ENCODE measurements at regions not wholly inside any gene's neighbourhood (a gene's known extent, or its start where the extent isn't known, plus 50 kb on each side); places are given as distances from the start of the nearest gene placed in this dataset.

DNA sequence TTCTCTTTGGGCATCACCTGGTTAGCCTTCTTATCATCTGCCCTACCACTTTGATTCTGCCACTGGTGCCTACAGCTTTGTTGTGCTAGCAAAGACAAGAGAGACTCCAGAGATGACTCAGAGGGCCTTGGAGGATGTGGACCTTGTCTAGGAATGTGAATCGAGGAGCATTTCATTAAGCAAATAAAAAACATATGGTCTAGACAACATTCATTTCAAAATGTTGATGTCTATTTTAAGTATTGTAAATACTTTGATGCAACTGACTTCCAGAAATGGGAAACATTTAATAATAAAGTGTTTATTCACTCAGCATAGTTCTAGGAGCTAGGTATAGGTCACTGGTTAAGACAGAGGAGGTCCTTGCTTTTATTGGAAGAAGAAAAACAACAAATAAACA, 195.5 kb downstream of the CDCA7 start:
- H3K9me3 ChIP-seq (ENCODE audit: control insufficient read depth, insufficient read depth, low read length) = no peaks in the 10 kb centered on the region
- H3F3A ChIP-seq (ENCODE audit: control insufficient read depth, insufficient read depth) = no peaks in the 10 kb centered on the region
- no peaks in the 10 kb centered on the region for H3K9me2 ChIP-seq (replicated peaks; ENCODE audit: control insufficient read depth, low read length)
- H3K4me3 ChIP-seq (ENCODE audit: low read length) = no peak overlapping the region
- no peak overlapping the region for H3K27ac ChIP-seq (ENCODE audit: low read depth, low read length)
- no peaks in the 10 kb centered on the region for H4K20me1 ChIP-seq (ENCODE audit: control insufficient read depth, insufficient read depth, low read depth, low read length)
- H3K27me3 ChIP-seq (ENCODE audit: control insufficient read depth, low read length) = no peaks in the 10 kb centered on the region; the same call in 1 of the 2 replicates
- H3K4me1 ChIP-seq (ENCODE audit: control insufficient read depth, low read length) = no peaks in the 10 kb centered on the region
- H3K36me3 ChIP-seq (ENCODE audit: control insufficient read depth, low read length) = no peaks in the 10 kb centered on the region
- no peaks in the 10 kb centered on the region for H3K79me2 ChIP-seq (ENCODE audit: control insufficient read depth, low read length)
- H3K4me2 ChIP-seq (ENCODE audit: low read length) = no peak overlapping the region
- TF ChIP-seq EZH2phosphoT487 (IDR thresholded peaks at IDR 0.05; ENCODE audit: borderline replicate concordance, low read length) = no peak
- TF ChIP-seq, protein P1, sequence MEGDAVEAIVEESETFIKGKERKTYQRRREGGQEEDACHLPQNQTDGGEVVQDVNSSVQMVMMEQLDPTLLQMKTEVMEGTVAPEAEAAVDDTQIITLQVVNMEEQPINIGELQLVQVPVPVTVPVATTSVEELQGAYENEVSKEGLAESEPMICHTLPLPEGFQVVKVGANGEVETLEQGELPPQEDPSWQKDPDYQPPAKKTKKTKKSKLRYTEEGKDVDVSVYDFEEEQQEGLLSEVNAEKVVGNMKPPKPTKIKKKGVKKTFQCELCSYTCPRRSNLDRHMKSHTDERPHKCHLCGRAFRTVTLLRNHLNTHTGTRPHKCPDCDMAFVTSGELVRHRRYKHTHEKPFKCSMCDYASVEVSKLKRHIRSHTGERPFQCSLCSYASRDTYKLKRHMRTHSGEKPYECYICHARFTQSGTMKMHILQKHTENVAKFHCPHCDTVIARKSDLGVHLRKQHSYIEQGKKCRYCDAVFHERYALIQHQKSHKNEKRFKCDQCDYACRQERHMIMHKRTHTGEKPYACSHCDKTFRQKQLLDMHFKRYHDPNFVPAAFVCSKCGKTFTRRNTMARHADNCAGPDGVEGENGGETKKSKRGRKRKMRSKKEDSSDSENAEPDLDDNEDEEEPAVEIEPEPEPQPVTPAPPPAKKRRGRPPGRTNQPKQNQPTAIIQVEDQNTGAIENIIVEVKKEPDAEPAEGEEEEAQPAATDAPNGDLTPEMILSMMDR (IDR thresholded peaks at IDR 0.05; ENCODE audit: low read depth, low read length, poor library complexity, severe bottlenecking) = no peak

DNA sequence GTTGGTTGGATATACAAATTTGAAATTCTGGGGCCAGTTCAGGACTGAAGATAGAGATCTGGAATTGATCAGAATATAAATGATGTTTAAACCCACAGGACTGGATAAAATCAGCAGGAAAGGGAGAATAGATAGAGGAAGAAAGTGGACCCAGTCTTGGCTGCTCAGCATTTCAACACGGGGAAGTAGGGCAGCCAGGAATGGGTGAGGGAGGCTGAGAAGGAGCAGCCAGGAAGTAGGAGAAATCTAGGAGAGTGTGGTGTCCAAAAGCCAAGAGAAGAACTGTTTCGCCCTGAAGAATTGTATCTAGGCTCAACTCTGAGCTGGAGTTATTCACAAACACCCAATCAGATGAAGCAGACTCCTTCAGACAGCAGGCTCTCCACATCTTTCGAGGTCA, 197.9 kb downstream of the CDCA7 start:
- no peaks in the 10 kb centered on the region for H3K9me3 ChIP-seq (ENCODE audit: control insufficient read depth, insufficient read depth, low read length)
- no peak for TF ChIP-seq EZH2phosphoT487 (IDR thresholded peaks at IDR 0.05; ENCODE audit: borderline replicate concordance, low read length)
- TF ChIP-seq, protein P1 (IDR thresholded peaks at IDR 0.05; ENCODE audit: low read depth, low read length, poor library complexity, severe bottlenecking) = no peak
- no peak overlapping the region for H3K4me3 ChIP-seq (ENCODE audit: low read length)
- H3K4me2 ChIP-seq (ENCODE audit: low read length) = no peak overlapping the region
- no peaks in the 10 kb centered on the region for H3K36me3 ChIP-seq (ENCODE audit: control insufficient read depth, low read length)
- no peak overlapping the region for H3K27ac ChIP-seq (ENCODE audit: low read depth, low read length)
- H3K4me1 ChIP-seq (ENCODE audit: control insufficient read depth, low read length) = no peaks in the 10 kb centered on the region
- H3K27me3 ChIP-seq (ENCODE audit: control insufficient read depth, low read length) = peaks cover 7% of the 10 kb centered on the region; the same call in 1 of the 2 replicates
- no peaks in the 10 kb centered on the region for H4K20me1 ChIP-seq (ENCODE audit: control insufficient read depth, insufficient read depth, low read depth, low read length)
- no peaks in the 10 kb centered on the region for H3K9me2 ChIP-seq (replicated peaks; ENCODE audit: control insufficient read depth, low read length)
- H3K79me2 ChIP-seq (ENCODE audit: control insufficient read depth, low read length) = no peaks in the 10 kb centered on the region
- H3F3A ChIP-seq (ENCODE audit: control insufficient read depth, insufficient read depth) = no peaks in the 10 kb centered on the region

DNA sequence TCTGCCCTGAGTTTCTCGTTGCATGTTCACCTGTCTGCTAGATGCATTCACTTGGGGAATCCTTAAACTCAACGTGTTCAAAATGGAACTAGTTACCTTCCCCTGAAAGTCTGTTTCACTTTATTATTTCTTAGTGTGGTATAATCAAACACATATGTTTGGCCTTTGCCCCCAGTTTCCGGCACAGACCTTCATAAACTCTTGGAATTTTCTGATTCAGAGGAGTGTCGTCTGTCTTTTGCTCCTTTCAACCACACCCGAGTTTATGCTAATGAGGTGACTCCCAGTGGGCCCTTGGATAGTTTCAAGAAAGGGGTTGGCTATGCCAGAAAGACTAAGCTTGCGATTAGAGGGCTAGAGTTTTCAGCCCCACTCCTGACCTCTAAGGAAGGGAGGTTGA, 198.9 kb downstream of the CDCA7 start:
- no peaks in the 10 kb centered on the region for H3K79me2 ChIP-seq (ENCODE audit: control insufficient read depth, low read length)
- H3F3A ChIP-seq (ENCODE audit: control insufficient read depth, insufficient read depth) = no peaks in the 10 kb centered on the region
- H3K27me3 ChIP-seq (ENCODE audit: control insufficient read depth, low read length) = peaks cover 12% of the 10 kb centered on the region; the same call in 1 of the 2 replicates
- H3K4me1 ChIP-seq (ENCODE audit: control insufficient read depth, low read length) = no peaks in the 10 kb centered on the region
- H3K4me3 ChIP-seq (ENCODE audit: low read length) = no peak overlapping the region
- H3K4me2 ChIP-seq (ENCODE audit: low read length) = no peak overlapping the region
- no peak overlapping the region for H3K27ac ChIP-seq (ENCODE audit: low read depth, low read length)
- H4K20me1 ChIP-seq (ENCODE audit: control insufficient read depth, insufficient read depth, low read depth, low read length) = no peaks in the 10 kb centered on the region
- no peaks in the 10 kb centered on the region for H3K9me3 ChIP-seq (ENCODE audit: control insufficient read depth, insufficient read depth, low read length)
- TF ChIP-seq, protein P1 (IDR thresholded peaks at IDR 0.05; ENCODE audit: low read depth, low read length, poor library complexity, severe bottlenecking) = no peak
- no peak for TF ChIP-seq EZH2phosphoT487 (IDR thresholded peaks at IDR 0.05; ENCODE audit: borderline replicate concordance, low read length)
- no peaks in the 10 kb centered on the region for H3K9me2 ChIP-seq (replicated peaks; ENCODE audit: control insufficient read depth, low read length)
- H3K36me3 ChIP-seq (ENCODE audit: control insufficient read depth, low read length) = no peaks in the 10 kb centered on the region
